Liver (tissue), 8 donors: ENCODE measurements at regions not wholly inside any gene's neighbourhood (a gene's known extent, or its start where the extent isn't known, plus 50 kb on each side); places are given as distances from the start of the nearest gene placed in this dataset.
"Not testable (repeated sequence)": the region's sequence is repeated elsewhere in the genome, so short reads cannot be mapped to it uniquely, and the experiment has no call there.

Source experiments
- DNase-seq: peaks from one replicate; pipeline ENCODE4 v3.0.0-alpha.2; 2017; ENCODE audit warnings: low spot score
- H3K27ac ChIP-seq, 2 donors: one replicate each; pipeline ENCODE4 v1.7.0; 2013; ENCODE audit warnings: inconsistent platforms in 2 of 2, low read length in 2 of 2, control low read depth in 1 of 2, low read depth in 1 of 2, mild to moderate bottlenecking in 1 of 2
- H3K27me3 ChIP-seq, 4 donors: one replicate each; pipeline versions ENCODE4 v1.6.1 to v1.7.0; 2013; ENCODE audit warnings: low read length in 3 of 4, inconsistent platforms in 1 of 4, mild to moderate bottlenecking in 1 of 4, moderate library complexity in 1 of 4; ENCODE audit not compliant: control insufficient read depth in 4 of 4, insufficient read depth in 4 of 4
- H3K36me3 ChIP-seq, 4 donors: one replicate each; pipeline versions ENCODE4 v1.6.1 to v1.7.0; 2013; ENCODE audit warnings: low read length in 3 of 4, mild to moderate bottlenecking in 3 of 4, low read depth in 1 of 4, moderate library complexity in 1 of 4; ENCODE audit not compliant: control insufficient read depth in 4 of 4, insufficient read depth in 3 of 4
- H3K4me1 ChIP-seq, 4 donors: one replicate each; pipeline versions ENCODE4 v1.6.1 to v1.7.0; 2013; ENCODE audit warnings: low read length in 3 of 4, mild to moderate bottlenecking in 3 of 4, moderate library complexity in 1 of 4; ENCODE audit not compliant: control insufficient read depth in 4 of 4, insufficient read depth in 4 of 4
- H3K4me3 ChIP-seq, 3 donors: one replicate each; pipeline versions ENCODE4 v1.6.1 to v1.7.0; 2013; ENCODE audit warnings: low read length in 3 of 3, control low read depth in 1 of 3, low read depth in 1 of 3, mild to moderate bottlenecking in 1 of 3
- H3K9ac ChIP-seq, 2 donors: one replicate each; pipeline ENCODE4 v1.7.0; 2013; ENCODE audit warnings: low read length in 2 of 2, mild to moderate bottlenecking in 2 of 2, moderate library complexity in 2 of 2, control low read depth in 1 of 2, low read depth in 1 of 2
- H3K9me3 ChIP-seq, 4 donors: one replicate each; pipeline versions ENCODE4 v1.6.1 to v1.7.0; 2013; ENCODE audit warnings: low read length in 3 of 4; ENCODE audit not compliant: control insufficient read depth in 4 of 4
- FOXA2 ChIP-seq: IDR thresholded peaks from 2 replicates; pipeline ENCODE4 v1.6.1; 2016; ENCODE audit warnings: antibody characterized with exemption
- HNF4A ChIP-seq, 2 donors: conservative IDR thresholded peaks; 2 replicates each; pipeline ENCODE4 v1.6.1; 2016; ENCODE audit warnings: antibody characterized with exemption in 2 of 2, mild to moderate bottlenecking in 2 of 2
- HNF4G ChIP-seq: IDR thresholded peaks from 2 replicates; pipeline ENCODE4 v1.6.1; 2016; ENCODE audit warnings: antibody characterized with exemption
- JUND ChIP-seq, 2 donors: IDR thresholded peaks; 2 replicates each; pipeline ENCODE4 v1.6.1; 2016; ENCODE audit warnings: antibody characterized with exemption in 2 of 2
- RXRA ChIP-seq, 2 donors: IDR thresholded peaks; 2 replicates each; pipeline ENCODE4 v1.6.1; 2017 to 2018; ENCODE audit warnings: antibody characterized with exemption in 2 of 2, mild to moderate bottlenecking in 1 of 2
- SP1 ChIP-seq: IDR thresholded peaks from 2 replicates; pipeline ENCODE4 v1.6.1; 2018; ENCODE audit warnings: antibody characterized with exemption, mild to moderate bottlenecking
- WGBS: extraction: QIAGEN DNeasy Blood & Tissue Kit; methylation state at CpG from one replicate; pipeline ENCODE4 v1.1.7; 2013; 5-methylcytosine and 5-hydroxymethylcytosine counted together
- TF ChIP-seq, protein P1 (sequence below): fragments of 150-350 bp; IDR thresholded peaks from 2 replicates; pipeline ENCODE4 v1.5.1; 2017; ENCODE audit warnings: improper control_type of control experiment, low read depth, low read length; ENCODE audit not compliant: missing input control
- TF ChIP-seq, protein P2 (sequence below): IDR thresholded peaks from 2 replicates; pipeline ENCODE4 v1.6.1; 2016; ENCODE audit warnings: antibody characterized with exemption, mild to moderate bottlenecking
- TF ChIP-seq, protein P3 (sequence below): IDR thresholded peaks from 2 replicates; pipeline ENCODE4 v1.6.1; 2016; ENCODE audit warnings: antibody characterized with exemption
- donor health status: healthy.
- donor health status: healthy.
- donor health status: healthy.
- donor health status: healthy.
- donor health status: healthy.

DNA sequence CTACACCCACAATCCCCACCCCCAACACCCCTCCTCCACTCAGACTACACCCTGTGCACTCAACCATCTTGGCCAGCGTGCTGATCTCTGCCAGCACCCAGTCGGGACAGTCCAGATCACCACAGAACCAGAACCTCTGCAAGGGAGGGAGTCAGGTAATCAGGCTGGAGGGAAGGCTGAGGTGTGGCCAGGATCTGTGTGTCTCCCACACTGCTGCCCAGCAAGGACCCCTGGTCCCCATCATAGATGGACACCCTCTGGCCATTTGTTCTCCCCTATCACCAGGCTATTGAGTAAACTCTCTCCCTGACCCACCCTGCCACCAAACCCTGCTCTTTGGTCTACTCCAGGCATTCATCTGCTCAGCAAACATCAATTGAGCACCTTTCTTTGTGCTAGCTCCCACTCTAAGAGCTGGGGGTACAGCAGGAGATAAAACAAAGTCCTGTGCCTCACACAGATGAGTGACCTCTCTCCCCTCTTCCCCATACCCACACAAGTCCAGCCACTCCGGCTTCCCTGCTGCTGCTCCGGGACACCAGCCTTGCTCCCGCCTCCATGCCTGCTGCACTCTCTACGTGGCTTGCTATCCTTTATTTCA is 134.8 kb downstream of the TBC1D2B start:
- DNase-seq = no peak
- Histone ChIP-seq H3K27ac (no peak overlapping the region), H3K36me3 (no peaks in the 10 kb centered on the region), H3K9ac (no peak overlapping the region), H3K4me3 (no peak overlapping the region), H3K27me3 (no peaks in the 10 kb centered on the region), H3K4me1 (peaks cover 0 to 11% (median 3%) of the 10 kb centered on the region in 4 donors), H3K9me3 (no peaks in the 10 kb centered on the region)
- TF ChIP-seq FOXA2 (no peak), SP1 (no peak), HNF4A (conservative IDR thresholded peaks at IDR 0.05) (no peak)
- TF ChIP-seq, protein P1, sequence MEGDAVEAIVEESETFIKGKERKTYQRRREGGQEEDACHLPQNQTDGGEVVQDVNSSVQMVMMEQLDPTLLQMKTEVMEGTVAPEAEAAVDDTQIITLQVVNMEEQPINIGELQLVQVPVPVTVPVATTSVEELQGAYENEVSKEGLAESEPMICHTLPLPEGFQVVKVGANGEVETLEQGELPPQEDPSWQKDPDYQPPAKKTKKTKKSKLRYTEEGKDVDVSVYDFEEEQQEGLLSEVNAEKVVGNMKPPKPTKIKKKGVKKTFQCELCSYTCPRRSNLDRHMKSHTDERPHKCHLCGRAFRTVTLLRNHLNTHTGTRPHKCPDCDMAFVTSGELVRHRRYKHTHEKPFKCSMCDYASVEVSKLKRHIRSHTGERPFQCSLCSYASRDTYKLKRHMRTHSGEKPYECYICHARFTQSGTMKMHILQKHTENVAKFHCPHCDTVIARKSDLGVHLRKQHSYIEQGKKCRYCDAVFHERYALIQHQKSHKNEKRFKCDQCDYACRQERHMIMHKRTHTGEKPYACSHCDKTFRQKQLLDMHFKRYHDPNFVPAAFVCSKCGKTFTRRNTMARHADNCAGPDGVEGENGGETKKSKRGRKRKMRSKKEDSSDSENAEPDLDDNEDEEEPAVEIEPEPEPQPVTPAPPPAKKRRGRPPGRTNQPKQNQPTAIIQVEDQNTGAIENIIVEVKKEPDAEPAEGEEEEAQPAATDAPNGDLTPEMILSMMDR = no peak
- TF ChIP-seq, protein P2, sequence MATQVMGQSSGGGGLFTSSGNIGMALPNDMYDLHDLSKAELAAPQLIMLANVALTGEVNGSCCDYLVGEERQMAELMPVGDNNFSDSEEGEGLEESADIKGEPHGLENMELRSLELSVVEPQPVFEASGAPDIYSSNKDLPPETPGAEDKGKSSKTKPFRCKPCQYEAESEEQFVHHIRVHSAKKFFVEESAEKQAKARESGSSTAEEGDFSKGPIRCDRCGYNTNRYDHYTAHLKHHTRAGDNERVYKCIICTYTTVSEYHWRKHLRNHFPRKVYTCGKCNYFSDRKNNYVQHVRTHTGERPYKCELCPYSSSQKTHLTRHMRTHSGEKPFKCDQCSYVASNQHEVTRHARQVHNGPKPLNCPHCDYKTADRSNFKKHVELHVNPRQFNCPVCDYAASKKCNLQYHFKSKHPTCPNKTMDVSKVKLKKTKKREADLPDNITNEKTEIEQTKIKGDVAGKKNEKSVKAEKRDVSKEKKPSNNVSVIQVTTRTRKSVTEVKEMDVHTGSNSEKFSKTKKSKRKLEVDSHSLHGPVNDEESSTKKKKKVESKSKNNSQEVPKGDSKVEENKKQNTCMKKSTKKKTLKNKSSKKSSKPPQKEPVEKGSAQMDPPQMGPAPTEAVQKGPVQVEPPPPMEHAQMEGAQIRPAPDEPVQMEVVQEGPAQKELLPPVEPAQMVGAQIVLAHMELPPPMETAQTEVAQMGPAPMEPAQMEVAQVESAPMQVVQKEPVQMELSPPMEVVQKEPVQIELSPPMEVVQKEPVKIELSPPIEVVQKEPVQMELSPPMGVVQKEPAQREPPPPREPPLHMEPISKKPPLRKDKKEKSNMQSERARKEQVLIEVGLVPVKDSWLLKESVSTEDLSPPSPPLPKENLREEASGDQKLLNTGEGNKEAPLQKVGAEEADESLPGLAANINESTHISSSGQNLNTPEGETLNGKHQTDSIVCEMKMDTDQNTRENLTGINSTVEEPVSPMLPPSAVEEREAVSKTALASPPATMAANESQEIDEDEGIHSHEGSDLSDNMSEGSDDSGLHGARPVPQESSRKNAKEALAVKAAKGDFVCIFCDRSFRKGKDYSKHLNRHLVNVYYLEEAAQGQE = no peak
- 92% methylated on average over 6 of the region's 6 CpGs for WGBS

DNA sequence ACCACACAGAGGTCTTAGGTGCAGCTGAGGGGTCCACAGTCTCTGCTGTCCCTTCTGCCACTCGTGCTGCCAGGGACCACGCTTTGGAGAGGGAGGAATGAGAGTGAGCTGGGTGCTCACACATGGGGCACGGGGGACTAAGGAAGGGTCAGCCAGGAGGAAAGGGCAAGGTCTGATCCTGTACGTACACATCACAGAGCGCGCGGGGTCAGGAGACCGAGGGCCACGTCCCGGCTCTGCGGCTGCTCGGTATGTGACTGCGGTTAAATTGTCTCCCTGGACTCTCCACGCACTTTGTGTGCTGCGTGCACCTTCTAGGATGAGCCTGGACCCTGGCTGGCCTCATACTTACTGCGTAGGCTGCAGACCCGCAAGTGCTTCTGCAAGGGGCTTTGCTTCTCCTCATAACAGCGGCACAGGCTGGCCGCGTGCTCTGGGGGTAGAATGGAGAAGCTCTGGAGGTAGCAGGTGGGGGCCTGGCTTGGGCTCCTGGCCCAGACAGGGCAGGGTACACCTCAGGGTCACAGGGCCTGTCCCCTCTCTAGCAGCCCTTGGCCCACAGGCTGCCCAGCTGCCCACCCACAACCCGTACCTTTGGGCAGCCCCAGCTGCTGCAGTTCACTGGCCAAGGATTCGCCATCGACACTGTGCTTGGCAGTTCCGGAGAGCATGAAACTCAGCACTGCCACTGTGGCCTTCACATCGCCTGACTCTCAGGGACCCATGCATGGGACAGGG is 136.3 kb downstream of the TBC1D2B start:
- DNase-seq, H3K9me3 ChIP-seq, H3K4me3 ChIP-seq, H3K27me3 ChIP-seq, H3K36me3 ChIP-seq, H3K27ac ChIP-seq, H3K9ac ChIP-seq: not testable (repeated sequence)
- H3K4me1 ChIP-seq = peaks cover 0 to 11% (median 3%) of the 10 kb centered on the region in 4 donors
- WGBS = 88% methylated on average over 12 of the region's 25 CpGs

DNA sequence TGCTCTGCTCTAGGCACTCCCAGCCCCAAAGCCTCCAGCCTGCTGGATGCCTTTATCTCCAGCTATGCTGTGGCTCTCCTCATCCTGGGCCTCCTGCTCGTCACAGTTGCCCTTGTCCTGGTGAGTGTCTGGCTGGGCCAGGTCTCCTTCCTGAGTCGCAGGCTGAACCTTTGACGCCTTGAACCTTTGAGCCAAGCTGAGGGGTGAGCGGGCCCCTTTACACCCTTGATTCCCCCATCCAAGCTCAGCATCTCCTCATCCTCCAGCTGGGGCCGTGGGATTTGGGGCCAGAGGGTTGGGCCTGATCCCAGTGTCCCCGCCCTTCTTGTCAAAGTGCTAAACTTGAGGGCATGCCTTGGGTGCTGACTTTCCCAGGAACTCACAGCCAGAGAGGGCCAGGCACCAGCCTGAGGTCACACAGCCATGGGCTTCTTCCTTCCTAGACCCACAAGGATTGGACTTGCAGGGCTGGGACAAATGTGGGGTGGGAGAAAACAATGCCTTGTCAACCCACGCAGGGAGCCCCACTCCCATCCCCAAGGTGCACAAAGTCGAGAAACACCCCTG is 137.0 kb downstream of the TBC1D2B start:
- 82% methylated on average over 8 of the region's 8 CpGs for WGBS
- no peaks in the 10 kb centered on the region for H3K9me3 ChIP-seq
- H3K27ac ChIP-seq = no peak overlapping the region
- H3K36me3 ChIP-seq = no peaks in the 10 kb centered on the region
- no peaks in the 10 kb centered on the region for H3K27me3 ChIP-seq
- no peak overlapping the region for H3K9ac ChIP-seq
- no peak overlapping the region for H3K4me3 ChIP-seq
- peaks cover 0 to 11% (median 3%) of the 10 kb centered on the region in 4 donors for H3K4me1 ChIP-seq
- no peak for DNase-seq
- TF ChIP-seq RXRA (IDR thresholded peaks at IDR 0.05) (no peak), HNF4A (conservative IDR thresholded peaks at IDR 0.05) (no peak), JUND (IDR thresholded peaks at IDR 0.05) (no peak), FOXA2 (no peak), SP1 (no peak), HNF4G (no peak)
- TF ChIP-seq, protein P2 = no peak
- TF ChIP-seq, protein P3, sequence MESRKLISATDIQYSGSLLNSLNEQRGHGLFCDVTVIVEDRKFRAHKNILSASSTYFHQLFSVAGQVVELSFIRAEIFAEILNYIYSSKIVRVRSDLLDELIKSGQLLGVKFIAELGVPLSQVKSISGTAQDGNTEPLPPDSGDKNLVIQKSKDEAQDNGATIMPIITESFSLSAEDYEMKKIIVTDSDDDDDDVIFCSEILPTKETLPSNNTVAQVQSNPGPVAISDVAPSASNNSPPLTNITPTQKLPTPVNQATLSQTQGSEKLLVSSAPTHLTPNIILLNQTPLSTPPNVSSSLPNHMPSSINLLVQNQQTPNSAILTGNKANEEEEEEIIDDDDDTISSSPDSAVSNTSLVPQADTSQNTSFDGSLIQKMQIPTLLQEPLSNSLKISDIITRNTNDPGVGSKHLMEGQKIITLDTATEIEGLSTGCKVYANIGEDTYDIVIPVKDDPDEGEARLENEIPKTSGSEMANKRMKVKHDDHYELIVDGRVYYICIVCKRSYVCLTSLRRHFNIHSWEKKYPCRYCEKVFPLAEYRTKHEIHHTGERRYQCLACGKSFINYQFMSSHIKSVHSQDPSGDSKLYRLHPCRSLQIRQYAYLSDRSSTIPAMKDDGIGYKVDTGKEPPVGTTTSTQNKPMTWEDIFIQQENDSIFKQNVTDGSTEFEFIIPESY = no peak
